HepG2 (cell line): ENCODE measurements at regions not wholly inside any gene's neighbourhood (a gene's known extent, or its start where the extent isn't known, plus 50 kb on each side); places are given as distances from the start of the nearest gene placed in this dataset.

Experiments
- GTF2F1 ChIP-seq: fragments of 150-350 bp; IDR thresholded peaks from 2 replicates; pipeline ENCODE4 v1.6.1; 2014; ENCODE audit warnings: low read length
- MAFK ChIP-seq, 2 experiments: IDR thresholded peaks in 1 of 2; conservative IDR thresholded peaks in 1 of 2; 2 replicates each; pipeline ENCODE4 v1.6.1; 2011; ENCODE audit warnings: improper control_type of control experiment in 2 of 2, low read length in 2 of 2
- NPAS2 ChIP-seq: sonication (generic); formaldehyde crosslinking; IDR thresholded peaks from 2 replicates; pipeline ENCODE4 v1.8.0; 2022; ENCODE audit warnings: mild to moderate bottlenecking, missing genetic modification reagents, borderline replicate concordance
- POLR2A ChIP-seq, 2 experiments: IDR thresholded peaks; 2 replicates each; pipeline ENCODE4 v1.6.1; 2011; ENCODE audit warnings: low read depth in 2 of 2, low read length in 2 of 2, mild to moderate bottlenecking in 1 of 2, moderate library complexity in 1 of 2; ENCODE audit not compliant: insufficient read depth in 1 of 2
- SP1 ChIP-seq, 2 experiments: fragments of 450-650 bp in 1 of 2; sonication (generic) in 1 of 2; formaldehyde crosslinking in 1 of 2; IDR thresholded peaks; 2 replicates each; pipeline versions ENCODE4 v1.4.0 to v1.6.1; 2016 to 2020; ENCODE audit warnings: missing genetic modification reagents in 1 of 2
- SRSF1 ChIP-seq: fragments of 200-400 bp; formaldehyde crosslinking; optimal IDR thresholded peaks from 2 replicates; pipeline ENCODE3; 2017; ENCODE audit warnings: mild to moderate bottlenecking, low read depth, low read length, moderate library complexity
- TEAD2 ChIP-seq: sonication (generic); formaldehyde crosslinking; IDR thresholded peaks from 2 replicates; pipeline ENCODE4 v1.9.0; 2021; ENCODE audit warnings: missing genetic modification reagents
- ZNF274 ChIP-seq: sonication (generic); formaldehyde crosslinking; IDR thresholded peaks from 2 replicates; pipeline ENCODE4 v1.5.1; 2020; ENCODE audit warnings: mild to moderate bottlenecking, missing genetic modification reagents
- TF ChIP-seq, protein P1 (sequence below): sonication (generic); formaldehyde crosslinking; IDR thresholded peaks from 2 replicates; pipeline ENCODE4 v1.5.0; 2020; ENCODE audit warnings: missing genetic modification reagents
- TF ChIP-seq, protein P2 (sequence below): sonication (generic); formaldehyde crosslinking; IDR thresholded peaks from 2 replicates; pipeline ENCODE4 v1.5.0; 2020; ENCODE audit warnings: mild to moderate bottlenecking, missing genetic modification reagents, moderate library complexity
- TF ChIP-seq, protein P3 (sequence below): sonication (generic); formaldehyde crosslinking; IDR thresholded peaks from 2 replicates; pipeline ENCODE4 v1.4.0; 2020; ENCODE audit warnings: missing genetic modification reagents, borderline replicate concordance

DNA sequence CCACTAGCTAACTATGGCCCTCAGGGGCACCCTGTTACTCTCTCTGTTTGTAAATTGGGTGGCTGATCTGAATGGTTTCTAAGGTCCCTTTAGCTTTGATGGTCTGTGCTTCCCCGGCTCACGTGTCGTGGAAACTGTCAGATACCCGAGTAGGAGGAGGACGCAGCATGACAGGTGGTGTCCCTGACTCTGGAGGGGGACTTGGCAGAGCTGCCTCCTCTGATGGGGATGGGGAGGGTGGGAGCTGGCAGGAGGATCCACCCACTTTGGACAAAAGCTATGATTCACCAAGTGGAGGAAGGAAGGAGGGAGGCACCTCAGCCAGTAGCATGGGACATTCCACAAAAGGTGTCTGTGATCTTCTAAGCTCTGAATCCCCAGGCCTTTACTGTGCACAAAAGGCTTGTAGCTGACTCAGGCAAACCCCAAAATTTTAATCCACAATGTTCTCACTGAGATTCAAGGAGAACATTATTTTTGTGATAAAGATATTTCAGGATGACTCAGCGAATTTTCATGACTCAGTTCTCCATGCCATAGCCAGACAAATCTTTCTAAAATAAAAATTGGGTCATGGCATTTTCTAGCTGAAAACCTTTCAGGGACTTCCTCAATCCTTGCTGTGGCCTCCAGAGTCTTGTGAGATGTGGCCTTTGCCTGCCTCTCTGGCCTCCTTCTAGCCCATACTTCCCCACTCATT is 131.0 kb upstream of the BRINP1 start:
- TF ChIP-seq POLR2A (IDR thresholded peaks at IDR 0.05; ENCODE audit: insufficient read depth in 1 of 2, low read depth in 2 of 2, low read length in 2 of 2) (no peak), GTF2F1 (no peak), SP1 (IDR thresholded peaks at IDR 0.05) (no peak), SP1 (CRISPR knock-in tag; IDR thresholded peaks at IDR 0.05) (no peak), SRSF1 (no peak), ZNF274 (CRISPR knock-in tag) (no peak), TEAD2 (CRISPR knock-in tag) (no peak), MAFK (conservative IDR thresholded peaks at IDR 0.05 in 1 of 2, IDR thresholded peaks at IDR 0.05 in 1 of 2; ENCODE audit: low read length in 2 of 2) (peak; percentile 86 to 89), NPAS2 (no peak)
- TF ChIP-seq, protein P1, sequence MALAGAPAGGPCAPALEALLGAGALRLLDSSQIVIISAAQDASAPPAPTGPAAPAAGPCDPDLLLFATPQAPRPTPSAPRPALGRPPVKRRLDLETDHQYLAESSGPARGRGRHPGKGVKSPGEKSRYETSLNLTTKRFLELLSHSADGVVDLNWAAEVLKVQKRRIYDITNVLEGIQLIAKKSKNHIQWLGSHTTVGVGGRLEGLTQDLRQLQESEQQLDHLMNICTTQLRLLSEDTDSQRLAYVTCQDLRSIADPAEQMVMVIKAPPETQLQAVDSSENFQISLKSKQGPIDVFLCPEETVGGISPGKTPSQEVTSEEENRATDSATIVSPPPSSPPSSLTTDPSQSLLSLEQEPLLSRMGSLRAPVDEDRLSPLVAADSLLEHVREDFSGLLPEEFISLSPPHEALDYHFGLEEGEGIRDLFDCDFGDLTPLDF = no peak
- TF ChIP-seq, protein P2, sequence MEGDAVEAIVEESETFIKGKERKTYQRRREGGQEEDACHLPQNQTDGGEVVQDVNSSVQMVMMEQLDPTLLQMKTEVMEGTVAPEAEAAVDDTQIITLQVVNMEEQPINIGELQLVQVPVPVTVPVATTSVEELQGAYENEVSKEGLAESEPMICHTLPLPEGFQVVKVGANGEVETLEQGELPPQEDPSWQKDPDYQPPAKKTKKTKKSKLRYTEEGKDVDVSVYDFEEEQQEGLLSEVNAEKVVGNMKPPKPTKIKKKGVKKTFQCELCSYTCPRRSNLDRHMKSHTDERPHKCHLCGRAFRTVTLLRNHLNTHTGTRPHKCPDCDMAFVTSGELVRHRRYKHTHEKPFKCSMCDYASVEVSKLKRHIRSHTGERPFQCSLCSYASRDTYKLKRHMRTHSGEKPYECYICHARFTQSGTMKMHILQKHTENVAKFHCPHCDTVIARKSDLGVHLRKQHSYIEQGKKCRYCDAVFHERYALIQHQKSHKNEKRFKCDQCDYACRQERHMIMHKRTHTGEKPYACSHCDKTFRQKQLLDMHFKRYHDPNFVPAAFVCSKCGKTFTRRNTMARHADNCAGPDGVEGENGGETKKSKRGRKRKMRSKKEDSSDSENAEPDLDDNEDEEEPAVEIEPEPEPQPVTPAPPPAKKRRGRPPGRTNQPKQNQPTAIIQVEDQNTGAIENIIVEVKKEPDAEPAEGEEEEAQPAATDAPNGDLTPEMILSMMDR (CRISPR knock-in tag) = no peak
- TF ChIP-seq, protein P3, sequence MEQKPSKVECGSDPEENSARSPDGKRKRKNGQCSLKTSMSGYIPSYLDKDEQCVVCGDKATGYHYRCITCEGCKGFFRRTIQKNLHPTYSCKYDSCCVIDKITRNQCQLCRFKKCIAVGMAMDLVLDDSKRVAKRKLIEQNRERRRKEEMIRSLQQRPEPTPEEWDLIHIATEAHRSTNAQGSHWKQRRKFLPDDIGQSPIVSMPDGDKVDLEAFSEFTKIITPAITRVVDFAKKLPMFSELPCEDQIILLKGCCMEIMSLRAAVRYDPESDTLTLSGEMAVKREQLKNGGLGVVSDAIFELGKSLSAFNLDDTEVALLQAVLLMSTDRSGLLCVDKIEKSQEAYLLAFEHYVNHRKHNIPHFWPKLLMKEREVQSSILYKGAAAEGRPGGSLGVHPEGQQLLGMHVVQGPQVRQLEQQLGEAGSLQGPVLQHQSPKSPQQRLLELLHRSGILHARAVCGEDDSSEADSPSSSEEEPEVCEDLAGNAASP (CRISPR knock-in tag) = no peak
